Activated naive CD4-positive, alpha-beta T cell treated with anti-CD3 and anti-CD28 coated beads for 36 hours (primary cell): ENCODE measurements at regions not wholly inside any gene's neighbourhood (a gene's known extent, or its start where the extent isn't known, plus 50 kb on each side); places are given as distances from the start of the nearest gene placed in this dataset.
A peak's percentile ranks its signal among the peaks of the same experiment; 100 is the strongest.

Experiments
- CTCF ChIA-PET: fragments of 350-600 bp; sonication (Branson Sonifier 250); formaldehyde crosslinking; loops from one replicate; lab custom pipeline; 2021; ENCODE audit warnings: antibody characterized with exemption; lab: Charles Lee
- DNase-seq: peaks from one replicate; pipeline ENCODE4 v3.0.0-alpha.2; 2020
- H3K27ac Mint-ChIP-seq: one replicate; pipeline ENCODE4 v1.8.0; 2021; ENCODE audit warnings: mild to moderate bottlenecking, mixed read lengths
- H3K27me3 Mint-ChIP-seq: one replicate; pipeline ENCODE4 v1.8.0; 2021; ENCODE audit warnings: low read depth, mixed read lengths
- H3K36me3 Mint-ChIP-seq: one replicate; pipeline ENCODE4 v1.8.0; 2021; ENCODE audit warnings: low read depth, mixed read lengths
- H3K4me1 Mint-ChIP-seq: one replicate; pipeline ENCODE4 v1.8.0; 2021; ENCODE audit warnings: low read depth, mixed read lengths
- H3K4me3 Mint-ChIP-seq: one replicate; pipeline ENCODE4 v1.8.0; 2021; ENCODE audit warnings: mild to moderate bottlenecking, moderate library complexity, mixed read lengths
- H3K9me3 Mint-ChIP-seq: one replicate; pipeline ENCODE4 v1.8.0; 2021; ENCODE audit warnings: mixed read lengths
- intact Hi-C: fragments of 100-400 bp; cut with micrococcal nuclease; formaldehyde crosslinking; loops from one replicate; pipeline ENCODE4 v1.15.1; 2023

DNA sequence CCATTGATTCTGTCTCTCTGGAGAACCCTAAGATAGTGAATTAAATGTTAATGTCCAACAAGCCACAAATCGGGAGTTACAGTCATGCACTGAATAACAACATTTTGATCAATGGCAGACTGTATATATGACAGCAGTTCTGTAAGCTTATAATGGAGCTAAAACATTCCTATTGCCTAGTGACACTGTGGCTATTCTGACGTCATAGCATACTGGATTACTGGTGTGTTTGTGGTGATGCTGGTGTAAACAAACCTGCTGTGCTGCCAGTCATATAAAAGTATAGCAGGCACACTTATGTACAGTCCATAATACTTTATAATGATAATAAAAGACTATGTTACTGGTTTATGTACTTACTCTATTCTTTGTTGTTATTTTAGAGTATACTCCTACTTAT is 56.7 kb upstream of the BICD1 start:
- CTCF ChIA-PET = interaction anchor here (1.2 kb wide), 1 partner anchor 10 kb away, joined by 4 read pairs; no protein-coding TSS in a partner anchor
- intact Hi-C loops = no loop called here
- DNase-seq = no peak
- peaks cover 9% of the 10 kb centered on the region for H3K9me3 Mint-ChIP-seq
- peaks cover 6% of the 10 kb centered on the region for H3K4me1 Mint-ChIP-seq
- H3K27me3 Mint-ChIP-seq = no peaks in the 10 kb centered on the region
- H3K27ac Mint-ChIP-seq = no peak overlapping the region
- no peak overlapping the region for H3K4me3 Mint-ChIP-seq
- peaks cover 7% of the 10 kb centered on the region for H3K36me3 Mint-ChIP-seq

DNA sequence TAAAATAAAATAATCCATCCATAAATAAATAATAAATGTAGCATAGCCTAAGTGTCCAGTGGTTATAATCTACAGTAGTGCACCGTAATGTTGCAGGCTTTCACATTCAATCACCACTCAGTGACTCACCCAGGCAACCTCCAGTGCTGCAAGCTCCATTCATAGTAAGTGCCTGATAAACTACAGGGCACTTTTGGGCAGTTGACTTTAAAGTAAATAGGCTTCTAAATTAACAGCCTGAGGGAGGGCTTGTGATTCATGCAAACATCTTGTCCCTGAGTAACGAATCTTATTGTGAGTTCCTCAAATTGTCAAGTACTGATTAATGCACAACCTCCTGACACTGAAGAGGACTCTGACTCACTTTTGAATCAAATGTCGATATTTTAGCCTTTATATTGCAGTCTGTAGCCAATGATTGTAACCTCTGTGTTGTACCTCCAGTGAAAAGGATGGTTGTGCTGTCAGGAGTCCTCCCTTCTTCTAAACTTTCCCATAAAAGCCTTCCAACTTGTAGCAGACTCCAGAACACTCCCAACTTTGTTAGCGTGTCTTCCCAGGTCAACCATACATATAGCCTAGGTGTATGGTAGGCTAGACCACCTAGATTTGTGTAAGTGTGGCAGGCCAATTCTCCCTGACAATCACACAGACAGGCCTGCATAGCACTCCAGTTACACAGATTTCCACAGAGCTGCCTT is 55.0 kb upstream of the BICD1 start:
- CTCF ChIA-PET = no interaction called here
- Mint-ChIP-seq H3K9me3 (peaks cover 6% of the 10 kb centered on the region), H3K27me3 (no peaks in the 10 kb centered on the region), H3K27ac (no peak overlapping the region), H3K36me3 (peaks cover 3% of the 10 kb centered on the region), H3K4me3 (no peak overlapping the region), H3K4me1 (peaks cover 6% of the 10 kb centered on the region)
- peak; percentile 26 for DNase-seq
- intact Hi-C loops = no loop called here

DNA sequence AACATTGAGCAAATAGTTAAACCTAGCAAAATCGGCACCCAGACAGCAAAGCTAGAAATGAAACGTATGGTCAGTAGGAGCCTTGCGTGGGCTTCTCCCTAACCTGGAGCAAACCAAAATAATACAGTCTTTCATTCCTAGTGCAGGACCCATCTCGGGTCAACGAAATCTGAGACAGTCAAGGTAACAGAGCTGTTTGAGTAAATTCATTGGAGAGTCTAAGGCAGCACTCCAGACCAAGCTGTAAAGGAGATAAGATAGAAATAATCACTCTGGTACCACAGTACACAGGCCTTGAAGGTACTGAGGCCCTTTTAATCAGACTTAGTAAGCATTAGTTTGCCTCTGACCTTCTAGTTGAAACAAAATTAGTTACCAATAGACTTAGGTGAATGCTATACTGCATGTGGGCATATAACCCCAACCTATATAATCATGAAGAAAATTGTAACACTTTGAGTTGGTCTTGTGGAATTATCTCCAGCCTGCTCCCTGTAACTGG is 54.4 kb upstream of the BICD1 start:
- Mint-ChIP-seq H3K27me3 (no peaks in the 10 kb centered on the region), H3K4me3 (no peak overlapping the region), H3K36me3 (peaks cover 3% of the 10 kb centered on the region), H3K9me3 (peaks cover 6% of the 10 kb centered on the region), H3K4me1 (peaks cover 6% of the 10 kb centered on the region), H3K27ac (no peak overlapping the region)
- intact Hi-C loops = no loop called here
- DNase-seq = no peak
- CTCF ChIA-PET = interaction anchor here (0.6 kb wide), 1 partner anchor 128 kb away, joined by 3 read pairs; no protein-coding TSS in a partner anchor

DNA sequence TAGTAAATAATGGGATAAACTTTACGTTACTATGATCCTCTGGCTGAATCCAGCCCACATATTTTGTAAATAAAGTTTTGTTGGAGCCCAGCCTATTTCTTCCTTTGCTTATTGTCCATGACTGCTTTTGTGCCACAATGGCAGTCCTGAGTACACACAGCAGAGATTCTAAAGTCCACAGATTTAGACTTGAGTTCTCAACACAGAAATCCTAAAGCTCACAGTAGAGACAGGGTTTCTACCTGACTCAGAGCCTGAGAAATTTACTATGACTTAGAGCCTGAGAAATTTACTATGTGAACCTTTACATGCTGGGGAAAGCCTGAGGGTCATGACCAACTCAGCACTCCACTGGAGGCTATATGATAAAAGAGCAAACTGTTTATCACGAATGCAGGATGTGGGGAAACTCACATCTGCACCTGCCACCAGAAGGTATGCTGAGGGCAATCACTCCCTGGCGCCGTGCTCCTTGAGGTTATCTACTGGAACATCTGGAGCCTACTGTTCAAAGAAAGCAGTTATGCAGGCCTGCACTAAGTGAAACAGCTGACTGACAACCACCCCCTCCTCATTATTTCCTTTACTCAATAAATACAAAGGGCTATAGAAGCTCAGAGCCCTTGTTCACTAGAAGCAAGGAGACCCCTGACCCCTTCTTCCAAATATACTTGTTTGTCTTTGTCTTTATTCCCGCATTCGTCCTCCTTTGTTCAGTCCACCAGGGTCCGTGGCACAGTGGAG is 52.6 kb upstream of the BICD1 start:
- H3K27me3 Mint-ChIP-seq = no peaks in the 10 kb centered on the region
- H3K36me3 Mint-ChIP-seq = peaks cover 3% of the 10 kb centered on the region
- peaks cover 3% of the 10 kb centered on the region for H3K4me1 Mint-ChIP-seq
- CTCF ChIA-PET = no interaction called here
- no peak overlapping the region for H3K27ac Mint-ChIP-seq
- H3K4me3 Mint-ChIP-seq = no peak overlapping the region
- intact Hi-C loops = no loop called here
- DNase-seq = peak; percentile 35
- H3K9me3 Mint-ChIP-seq = peaks cover 6% of the 10 kb centered on the region
